Progenitor cell of endocrine pancreas (in vitro differentiated cells): ENCODE measurements at regions not wholly inside any gene's neighbourhood (a gene's known extent, or its start where the extent isn't known, plus 50 kb on each side); places are given as distances from the start of the nearest gene placed in this dataset.

ENCODE experiments used
- DNase-seq: peaks from one replicate; pipeline ENCODE4 v3.0.0; 2021; ENCODE audit warnings: low spot score; ENCODE audit not compliant: unreplicated experiment
- H3K27ac Mint-ChIP-seq: 2 replicates; pipeline ENCODE4 v1.8.0; 2021; ENCODE audit warnings: mild to moderate bottlenecking, moderate library complexity, mixed read lengths
- H3K27me3 Mint-ChIP-seq: 2 replicates; pipeline ENCODE4 v1.8.0; 2021; ENCODE audit warnings: mixed read lengths
- H3K36me3 Mint-ChIP-seq: 2 replicates; pipeline ENCODE4 v1.8.0; 2022; ENCODE audit warnings: mixed read lengths; ENCODE audit not compliant: insufficient read depth
- H3K4me1 Mint-ChIP-seq: 2 replicates; pipeline ENCODE4 v1.8.0; 2021; ENCODE audit warnings: low read depth, mixed read lengths
- H3K4me3 Mint-ChIP-seq: 2 replicates; pipeline ENCODE4 v1.8.0; 2021; ENCODE audit warnings: low read depth, mild to moderate bottlenecking, moderate library complexity, mixed read lengths
- H3K9me3 Mint-ChIP-seq: 2 replicates; pipeline ENCODE4 v1.8.0; 2021; ENCODE audit warnings: low read depth, mixed read lengths
- TF ChIP-seq, protein P1 (sequence below): fragments of 200-600 bp; sonication (generic); IDR thresholded peaks from one replicate; pipeline ENCODE4 v1.5.0; 2021; ENCODE audit warnings: antibody characterized with exemption, mild to moderate bottlenecking; ENCODE audit not compliant: unreplicated experiment

DNA sequence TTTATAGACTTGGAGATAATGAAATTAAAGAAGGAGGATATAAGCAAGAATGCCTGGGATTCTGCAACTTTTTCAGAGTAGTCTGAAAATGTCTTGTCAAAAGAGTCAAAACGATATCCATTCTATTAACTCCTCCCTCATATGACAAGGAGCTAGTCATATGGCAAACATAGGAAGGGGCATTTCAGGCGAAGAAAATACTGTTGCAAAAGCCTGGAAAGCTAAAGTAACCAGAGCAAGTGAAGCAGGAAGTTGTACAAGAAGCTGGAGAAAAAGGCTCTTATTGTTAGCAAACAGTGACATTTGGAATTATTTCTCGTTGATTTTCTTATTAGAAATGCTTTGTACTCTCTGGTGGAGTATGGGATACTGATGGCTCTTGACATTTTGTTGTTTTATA, 94.0 kb upstream of the PTPRD start:
- no peak for DNase-seq

DNA sequence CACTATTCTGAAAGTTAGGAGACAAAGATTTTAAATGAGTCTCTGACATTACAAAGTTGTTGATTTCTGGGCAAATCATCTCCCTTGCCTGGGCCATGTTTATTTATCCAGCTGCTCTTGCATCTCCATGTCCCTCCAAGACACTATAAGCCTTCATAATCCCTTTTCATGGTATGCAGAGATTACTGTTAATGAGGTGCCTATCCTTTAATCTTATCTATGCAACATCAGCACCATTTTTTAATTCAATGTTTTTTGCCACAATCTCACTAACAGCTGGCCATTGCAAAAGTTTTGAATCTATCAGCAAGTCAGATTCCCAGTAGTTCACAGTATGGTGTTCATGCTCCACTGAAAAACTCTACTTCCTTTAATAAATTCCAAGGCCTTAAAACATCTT, 108.5 kb upstream of the PTPRD start:
- Mint-ChIP-seq H3K9me3 (no peaks in the 10 kb centered on the region), H3K27me3 (no peaks in the 10 kb centered on the region), H3K4me1 (no peaks in the 10 kb centered on the region), H3K36me3 (no peaks in the 10 kb centered on the region), H3K27ac (no peak overlapping the region), H3K4me3 (no peak overlapping the region)
- no peak for DNase-seq
- TF ChIP-seq, protein P1, sequence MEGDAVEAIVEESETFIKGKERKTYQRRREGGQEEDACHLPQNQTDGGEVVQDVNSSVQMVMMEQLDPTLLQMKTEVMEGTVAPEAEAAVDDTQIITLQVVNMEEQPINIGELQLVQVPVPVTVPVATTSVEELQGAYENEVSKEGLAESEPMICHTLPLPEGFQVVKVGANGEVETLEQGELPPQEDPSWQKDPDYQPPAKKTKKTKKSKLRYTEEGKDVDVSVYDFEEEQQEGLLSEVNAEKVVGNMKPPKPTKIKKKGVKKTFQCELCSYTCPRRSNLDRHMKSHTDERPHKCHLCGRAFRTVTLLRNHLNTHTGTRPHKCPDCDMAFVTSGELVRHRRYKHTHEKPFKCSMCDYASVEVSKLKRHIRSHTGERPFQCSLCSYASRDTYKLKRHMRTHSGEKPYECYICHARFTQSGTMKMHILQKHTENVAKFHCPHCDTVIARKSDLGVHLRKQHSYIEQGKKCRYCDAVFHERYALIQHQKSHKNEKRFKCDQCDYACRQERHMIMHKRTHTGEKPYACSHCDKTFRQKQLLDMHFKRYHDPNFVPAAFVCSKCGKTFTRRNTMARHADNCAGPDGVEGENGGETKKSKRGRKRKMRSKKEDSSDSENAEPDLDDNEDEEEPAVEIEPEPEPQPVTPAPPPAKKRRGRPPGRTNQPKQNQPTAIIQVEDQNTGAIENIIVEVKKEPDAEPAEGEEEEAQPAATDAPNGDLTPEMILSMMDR = no peak

More for the DNA sequence above, 94.0 kb upstream of the PTPRD start:
- Mint-ChIP-seq H3K36me3 (no peaks in the 10 kb centered on the region), H3K9me3 (peaks cover 4% of the 10 kb centered on the region), H3K4me1 (peaks cover 15% of the 10 kb centered on the region), H3K4me3 (no peak overlapping the region), H3K27me3 (no peaks in the 10 kb centered on the region), H3K27ac (no peak overlapping the region)
- TF ChIP-seq, protein P1 = no peak

DNA sequence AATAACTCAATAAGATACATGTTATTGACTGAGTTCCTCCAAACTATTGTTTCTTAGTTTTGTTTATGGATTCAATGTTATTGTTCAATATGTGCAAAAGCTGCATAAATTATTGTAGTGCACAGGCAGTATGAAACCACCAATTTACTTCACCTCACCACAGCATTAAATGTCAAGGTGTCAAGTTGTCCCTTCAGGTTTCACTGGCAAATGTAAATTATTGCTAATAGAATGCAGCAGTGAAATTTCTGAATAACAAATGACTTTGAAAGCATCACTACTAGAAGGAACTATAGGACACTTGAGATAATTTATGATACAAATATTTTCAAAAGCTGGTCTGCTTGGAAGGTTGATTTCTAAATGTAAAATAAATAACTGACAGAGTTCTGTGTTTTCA, 116.4 kb upstream of the PTPRD start:
- Mint-ChIP-seq H3K9me3 (no peaks in the 10 kb centered on the region), H3K27ac (no peak overlapping the region), H3K4me1 (no peaks in the 10 kb centered on the region), H3K36me3 (no peaks in the 10 kb centered on the region), H3K27me3 (no peaks in the 10 kb centered on the region), H3K4me3 (no peak overlapping the region)
- TF ChIP-seq, protein P1 = no peak
- no peak for DNase-seq

DNA sequence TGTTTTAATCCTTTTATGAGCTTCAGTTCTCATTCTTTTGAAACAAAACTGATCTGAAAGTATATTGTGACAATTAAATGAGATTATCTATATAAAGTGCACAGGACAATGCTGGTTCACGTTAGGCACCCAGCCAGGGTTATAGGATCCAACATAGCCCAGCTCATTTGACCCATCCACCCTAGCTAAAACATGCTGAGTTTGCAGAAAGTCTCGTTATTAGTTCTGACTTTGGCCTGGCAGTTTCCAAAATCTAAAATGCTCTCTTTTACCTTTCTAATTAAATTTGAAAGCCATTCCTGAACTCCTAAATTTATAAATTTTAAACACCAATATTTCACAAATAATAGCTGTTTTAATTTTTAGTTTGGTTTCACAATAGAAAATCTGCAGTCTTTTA, 131.9 kb upstream of the PTPRD start:
- H3K9me3 Mint-ChIP-seq = peaks cover 10% of the 10 kb centered on the region
- DNase-seq = no peak
- no peaks in the 10 kb centered on the region for H3K27me3 Mint-ChIP-seq
- TF ChIP-seq, protein P1 = no peak
- H3K36me3 Mint-ChIP-seq = peaks cover 2% of the 10 kb centered on the region
- H3K4me3 Mint-ChIP-seq = no peak overlapping the region
- no peaks in the 10 kb centered on the region for H3K4me1 Mint-ChIP-seq
- no peak overlapping the region for H3K27ac Mint-ChIP-seq

DNA sequence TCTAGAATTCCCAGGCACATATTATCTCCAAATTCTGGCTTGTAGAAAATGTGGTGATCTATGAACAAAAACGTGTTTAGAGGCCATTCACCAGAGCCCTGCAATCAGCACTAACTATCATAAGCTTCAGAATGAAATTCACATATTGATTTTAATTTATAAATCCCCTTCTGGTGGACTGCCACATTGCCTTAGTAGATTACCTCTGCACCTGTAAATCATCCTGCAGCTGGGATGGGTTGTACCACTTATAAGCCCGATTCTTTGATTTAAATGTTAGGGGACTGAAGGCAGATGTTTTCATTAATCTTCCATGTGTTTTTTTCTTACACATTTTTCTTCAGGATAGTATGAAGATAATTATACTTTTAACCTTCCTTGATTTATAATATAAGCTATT, 140.7 kb upstream of the PTPRD start:
- Mint-ChIP-seq H3K36me3 (no peaks in the 10 kb centered on the region), H3K4me1 (no peaks in the 10 kb centered on the region), H3K27me3 (no peaks in the 10 kb centered on the region), H3K27ac (no peak overlapping the region), H3K9me3 (peaks cover 9% of the 10 kb centered on the region), H3K4me3 (no peak overlapping the region)
- DNase-seq = no peak
- TF ChIP-seq, protein P1 = no peak
